ENCODE measurements at regions not wholly inside any gene's neighbourhood (a gene's known extent, or its start where the extent isn't known, plus 50 kb on each side); places are given as distances from the start of the nearest gene placed in this dataset.
"Not testable (repeated sequence)": the region's sequence is repeated elsewhere in the genome, so short reads cannot be mapped to it uniquely, and the experiment has no call there.

DNA sequence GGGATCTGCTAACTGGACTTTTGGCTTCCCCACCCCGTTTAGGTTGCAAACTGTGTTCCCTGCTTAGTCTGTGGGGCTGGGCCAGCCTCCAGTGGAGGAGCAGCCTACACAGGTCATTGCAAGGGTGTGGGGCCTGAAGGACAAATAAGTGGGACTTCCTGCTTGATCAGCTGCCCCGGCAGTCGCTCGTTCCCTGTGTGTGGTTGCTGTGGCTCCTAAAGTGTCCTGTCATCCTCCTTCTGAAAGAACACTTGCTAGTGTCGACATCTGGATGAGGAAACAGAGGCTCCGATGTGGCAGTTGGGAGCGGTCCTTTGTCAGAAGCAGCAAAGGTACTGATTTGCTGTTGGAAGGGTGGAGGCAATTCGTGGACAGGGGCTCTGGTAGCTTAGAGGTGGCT lies 88.9 kb upstream of the TBCA start:
- no peak overlapping the region for H3K4me3 Mint-ChIP-seq (ENCODE audit: unreplicated experiment)
- TF ChIP-seq, protein P1, sequence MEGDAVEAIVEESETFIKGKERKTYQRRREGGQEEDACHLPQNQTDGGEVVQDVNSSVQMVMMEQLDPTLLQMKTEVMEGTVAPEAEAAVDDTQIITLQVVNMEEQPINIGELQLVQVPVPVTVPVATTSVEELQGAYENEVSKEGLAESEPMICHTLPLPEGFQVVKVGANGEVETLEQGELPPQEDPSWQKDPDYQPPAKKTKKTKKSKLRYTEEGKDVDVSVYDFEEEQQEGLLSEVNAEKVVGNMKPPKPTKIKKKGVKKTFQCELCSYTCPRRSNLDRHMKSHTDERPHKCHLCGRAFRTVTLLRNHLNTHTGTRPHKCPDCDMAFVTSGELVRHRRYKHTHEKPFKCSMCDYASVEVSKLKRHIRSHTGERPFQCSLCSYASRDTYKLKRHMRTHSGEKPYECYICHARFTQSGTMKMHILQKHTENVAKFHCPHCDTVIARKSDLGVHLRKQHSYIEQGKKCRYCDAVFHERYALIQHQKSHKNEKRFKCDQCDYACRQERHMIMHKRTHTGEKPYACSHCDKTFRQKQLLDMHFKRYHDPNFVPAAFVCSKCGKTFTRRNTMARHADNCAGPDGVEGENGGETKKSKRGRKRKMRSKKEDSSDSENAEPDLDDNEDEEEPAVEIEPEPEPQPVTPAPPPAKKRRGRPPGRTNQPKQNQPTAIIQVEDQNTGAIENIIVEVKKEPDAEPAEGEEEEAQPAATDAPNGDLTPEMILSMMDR (IDR thresholded peaks at IDR 0.05) = no peak
- no peaks in the 10 kb centered on the region for H3K9me3 Mint-ChIP-seq (ENCODE audit: low read depth)
- DNase-seq (ENCODE audit: low spot score) = no peak
- H3K27me3 Mint-ChIP-seq (ENCODE audit: low read depth) = peaks cover 3% of the 10 kb centered on the region
- H3K4me1 Mint-ChIP-seq (ENCODE audit: low read depth) = no peaks in the 10 kb centered on the region
- H3K36me3 Mint-ChIP-seq (ENCODE audit: low read depth) = no peaks in the 10 kb centered on the region
- H3K27ac Mint-ChIP-seq (ENCODE audit: unreplicated experiment) = no peak overlapping the region

DNA sequence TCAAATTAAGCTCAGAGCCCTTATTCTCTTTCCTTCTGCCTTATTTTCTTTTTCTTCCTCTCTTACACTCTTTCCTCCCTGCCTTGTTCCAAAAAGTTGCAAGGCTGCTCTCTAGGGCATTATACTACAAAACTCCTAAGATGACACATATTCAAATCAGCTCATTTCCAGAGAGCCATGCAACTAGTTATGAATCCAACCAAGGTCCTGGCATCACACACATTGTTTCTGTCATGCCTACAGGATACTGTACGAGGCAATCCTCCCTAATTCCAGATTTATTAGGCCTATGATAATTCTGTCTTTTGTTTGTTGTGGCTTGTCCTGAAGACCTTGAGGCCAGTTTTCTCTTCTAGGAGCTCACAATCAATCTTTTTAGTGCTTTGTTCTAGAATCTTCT lies 87.0 kb upstream of the TBCA start:
- Mint-ChIP-seq H3K27ac (ENCODE audit: unreplicated experiment) (no peak overlapping the region), H3K27me3 (ENCODE audit: low read depth) (peaks cover 3% of the 10 kb centered on the region), H3K4me3 (ENCODE audit: unreplicated experiment) (no peak overlapping the region), H3K4me1 (ENCODE audit: low read depth) (no peaks in the 10 kb centered on the region), H3K9me3 (ENCODE audit: low read depth) (no peaks in the 10 kb centered on the region), H3K36me3 (ENCODE audit: low read depth) (no peaks in the 10 kb centered on the region)
- no peak for DNase-seq (ENCODE audit: low spot score)
- TF ChIP-seq, protein P1 (IDR thresholded peaks at IDR 0.05) = no peak

- Mint-ChIP-seq H3K27me3 (ENCODE audit: low read depth) (peaks cover 3% of the 10 kb centered on the region), H3K4me3 (ENCODE audit: unreplicated experiment) (no peak overlapping the region), H3K36me3 (ENCODE audit: low read depth) (no peaks in the 10 kb centered on the region), H3K4me1 (ENCODE audit: low read depth) (no peaks in the 10 kb centered on the region), H3K9me3 (ENCODE audit: low read depth) (no peaks in the 10 kb centered on the region), H3K27ac (ENCODE audit: unreplicated experiment) (no peak overlapping the region)
- TF ChIP-seq, protein P1 (IDR thresholded peaks at IDR 0.05) = no peak
- DNase-seq (ENCODE audit: low spot score) = no peak
Observed at GRCh38 chr5:77861576-77861975, 85.4 kb upstream of the TBCA start.

GRCh38 chr5:77859306-77859705 lies 83.2 kb upstream of the TBCA start:
- H3K27me3 Mint-ChIP-seq (ENCODE audit: low read depth) = peaks cover 3% of the 10 kb centered on the region
- no peaks in the 10 kb centered on the region for H3K4me1 Mint-ChIP-seq (ENCODE audit: low read depth)
- TF ChIP-seq, protein P1 (IDR thresholded peaks at IDR 0.05) = no peak
- H3K27ac Mint-ChIP-seq (ENCODE audit: unreplicated experiment) = no peak overlapping the region
- no peak overlapping the region for H3K4me3 Mint-ChIP-seq (ENCODE audit: unreplicated experiment)
- no peaks in the 10 kb centered on the region for H3K36me3 Mint-ChIP-seq (ENCODE audit: low read depth)
- no peaks in the 10 kb centered on the region for H3K9me3 Mint-ChIP-seq (ENCODE audit: low read depth)
- DNase-seq (ENCODE audit: low spot score) = no peak

DNA sequence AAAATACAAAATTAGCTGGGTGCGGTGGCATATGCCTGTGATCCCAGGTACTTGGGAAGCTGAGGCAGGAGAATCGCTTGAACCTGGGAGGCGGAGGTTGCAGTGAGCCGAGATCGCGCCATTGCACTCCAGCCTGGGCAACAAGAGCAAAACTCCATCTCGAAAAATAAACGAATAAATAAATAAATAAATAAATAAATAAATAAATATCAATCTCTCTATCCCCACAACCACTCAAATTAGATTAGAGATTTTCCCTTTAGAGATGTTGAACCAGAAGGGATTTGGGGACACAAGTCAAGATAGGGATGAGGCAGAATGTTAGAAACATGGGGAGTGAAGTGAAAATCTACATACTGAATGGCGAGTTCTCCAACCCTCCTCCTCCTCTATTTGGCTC lies 82.5 kb upstream of the TBCA start:
- DNase-seq (ENCODE audit: low spot score); H3K4me3 Mint-ChIP-seq (ENCODE audit: unreplicated experiment); H3K9me3 Mint-ChIP-seq (ENCODE audit: low read depth); H3K36me3 Mint-ChIP-seq (ENCODE audit: low read depth); H3K27me3 Mint-ChIP-seq (ENCODE audit: low read depth); H3K27ac Mint-ChIP-seq (ENCODE audit: unreplicated experiment); H3K4me1 Mint-ChIP-seq (ENCODE audit: low read depth): not testable (repeated sequence)

- Mint-ChIP-seq H3K4me3 (ENCODE audit: unreplicated experiment) (no peak overlapping the region), H3K4me1 (ENCODE audit: low read depth) (peaks cover 10% of the 10 kb centered on the region), H3K27me3 (ENCODE audit: low read depth) (no peaks in the 10 kb centered on the region), H3K9me3 (ENCODE audit: low read depth) (no peaks in the 10 kb centered on the region), H3K36me3 (ENCODE audit: low read depth) (no peaks in the 10 kb centered on the region), H3K27ac (ENCODE audit: unreplicated experiment) (no peak overlapping the region)
- TF ChIP-seq, protein P1 (IDR thresholded peaks at IDR 0.05) = no peak
- DNase-seq (ENCODE audit: low spot score) = no peak
Observed at GRCh38 chr5:77855369-77855768, 79.2 kb upstream of the TBCA start.
